ENCODE measurements at regions not wholly inside any gene's neighbourhood (a gene's known extent, or its start where the extent isn't known, plus 50 kb on each side); places are given as distances from the start of the nearest gene placed in this dataset.

DNA sequence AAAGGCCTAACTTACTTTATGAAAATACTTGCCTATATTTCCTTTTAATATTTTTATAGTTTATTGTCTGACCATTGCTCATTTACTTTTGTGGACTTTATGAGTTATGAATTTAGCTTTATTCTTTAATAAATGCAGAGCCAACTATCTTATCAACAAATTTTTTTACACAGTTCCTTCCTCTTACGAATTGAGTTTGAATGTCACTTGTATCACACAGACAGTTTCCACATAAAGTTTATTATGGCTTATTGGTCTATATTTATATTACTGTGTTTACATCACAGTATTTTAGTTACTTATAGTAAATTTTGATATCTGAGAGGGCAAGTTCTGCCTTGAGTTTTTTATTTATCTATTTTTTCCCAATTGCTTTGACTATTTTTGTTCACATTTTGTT lies 450.6 kb downstream of the C4orf33 start:
- TF ChIP-seq, protein P1, sequence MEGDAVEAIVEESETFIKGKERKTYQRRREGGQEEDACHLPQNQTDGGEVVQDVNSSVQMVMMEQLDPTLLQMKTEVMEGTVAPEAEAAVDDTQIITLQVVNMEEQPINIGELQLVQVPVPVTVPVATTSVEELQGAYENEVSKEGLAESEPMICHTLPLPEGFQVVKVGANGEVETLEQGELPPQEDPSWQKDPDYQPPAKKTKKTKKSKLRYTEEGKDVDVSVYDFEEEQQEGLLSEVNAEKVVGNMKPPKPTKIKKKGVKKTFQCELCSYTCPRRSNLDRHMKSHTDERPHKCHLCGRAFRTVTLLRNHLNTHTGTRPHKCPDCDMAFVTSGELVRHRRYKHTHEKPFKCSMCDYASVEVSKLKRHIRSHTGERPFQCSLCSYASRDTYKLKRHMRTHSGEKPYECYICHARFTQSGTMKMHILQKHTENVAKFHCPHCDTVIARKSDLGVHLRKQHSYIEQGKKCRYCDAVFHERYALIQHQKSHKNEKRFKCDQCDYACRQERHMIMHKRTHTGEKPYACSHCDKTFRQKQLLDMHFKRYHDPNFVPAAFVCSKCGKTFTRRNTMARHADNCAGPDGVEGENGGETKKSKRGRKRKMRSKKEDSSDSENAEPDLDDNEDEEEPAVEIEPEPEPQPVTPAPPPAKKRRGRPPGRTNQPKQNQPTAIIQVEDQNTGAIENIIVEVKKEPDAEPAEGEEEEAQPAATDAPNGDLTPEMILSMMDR (IDR thresholded peaks at IDR 0.05): no peak
- TF ChIP-seq POLR2A (IDR thresholded peaks at IDR 0.05): no peak

All from right lobe of liver (tissue), 4 donors.